NCI-H748 (cell line): ENCODE measurements at regions not wholly inside any gene's neighbourhood (a gene's known extent, or its start where the extent isn't known, plus 50 kb on each side); places are given as distances from the start of the nearest gene placed in this dataset.

Source experiments
- DNase-seq: peaks from one replicate; lab custom pipeline; 2025; ENCODE audit not compliant: unreplicated experiment; lab: John Stamatoyannopoulos, UW

GRCh38 chr3:168341192-168341815 is 245.6 kb upstream of the GOLIM4 start:
- DNase-seq: no peak

DNA sequence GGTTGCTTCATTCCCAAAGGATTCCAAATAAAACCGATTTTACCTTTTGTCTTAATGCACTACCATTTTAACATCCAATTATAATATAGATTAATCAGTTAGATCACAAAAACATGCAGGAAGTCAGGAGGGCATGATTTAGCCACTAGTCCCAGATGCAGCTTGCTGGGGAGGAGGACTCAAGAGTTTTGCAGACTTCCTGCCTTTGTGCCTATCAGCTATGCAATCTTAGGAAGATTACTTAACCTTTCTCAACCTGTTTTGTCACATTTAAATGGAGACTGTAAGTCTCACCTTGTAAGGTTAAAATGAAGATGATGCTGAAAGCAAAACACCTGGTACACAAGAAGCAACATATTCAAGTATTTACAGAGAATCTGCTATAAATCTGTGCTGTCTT is 242.4 kb upstream of the GOLIM4 start:
- no peak for DNase-seq

DNA sequence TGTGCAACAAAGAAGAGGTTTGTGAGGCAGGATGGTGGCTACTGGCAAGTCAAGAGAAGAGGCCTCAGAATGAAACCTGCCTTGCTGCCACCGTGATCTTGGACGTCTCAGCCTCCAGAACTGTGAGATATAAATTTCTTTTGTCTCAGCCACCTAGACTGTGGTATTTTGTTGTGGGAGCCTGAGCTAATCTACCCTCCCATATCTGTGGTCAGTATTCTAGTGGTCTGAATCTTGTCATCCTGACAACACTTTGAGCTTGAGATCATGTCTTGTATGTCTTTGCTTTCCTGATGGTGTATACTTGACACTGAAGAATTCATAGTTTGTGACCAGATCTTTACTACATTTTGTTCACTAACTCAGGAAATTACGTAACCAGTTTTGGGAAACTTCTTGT is 240.6 kb upstream of the GOLIM4 start:
- DNase-seq: no peak

GRCh38 chr3:168333410-168333935 is 237.7 kb upstream of the GOLIM4 start:
- no peak for DNase-seq

GRCh38 chr3:168331756-168332155 is 236.0 kb upstream of the GOLIM4 start:
- DNase-seq: no peak

DNA sequence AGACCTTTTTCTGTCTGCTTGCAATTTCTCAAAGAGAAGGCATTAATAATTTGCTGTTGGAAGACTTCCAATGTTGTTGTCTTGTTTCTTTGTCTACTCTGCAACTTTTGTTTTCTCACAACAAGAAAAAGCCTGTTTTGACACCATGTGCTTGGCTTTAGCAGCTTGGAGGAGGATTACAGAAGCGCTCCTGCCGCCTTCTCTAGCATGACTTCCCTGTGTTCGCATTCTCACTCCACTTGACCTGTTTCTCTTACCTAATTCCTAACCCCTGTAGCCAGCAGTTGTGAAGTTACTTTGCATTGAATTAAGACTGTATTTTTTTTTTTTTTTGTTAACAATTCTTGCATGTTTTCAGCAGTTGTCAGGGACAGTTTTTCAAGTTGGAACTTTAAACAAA is 235.3 kb upstream of the GOLIM4 start:
- no peak for DNase-seq

DNA sequence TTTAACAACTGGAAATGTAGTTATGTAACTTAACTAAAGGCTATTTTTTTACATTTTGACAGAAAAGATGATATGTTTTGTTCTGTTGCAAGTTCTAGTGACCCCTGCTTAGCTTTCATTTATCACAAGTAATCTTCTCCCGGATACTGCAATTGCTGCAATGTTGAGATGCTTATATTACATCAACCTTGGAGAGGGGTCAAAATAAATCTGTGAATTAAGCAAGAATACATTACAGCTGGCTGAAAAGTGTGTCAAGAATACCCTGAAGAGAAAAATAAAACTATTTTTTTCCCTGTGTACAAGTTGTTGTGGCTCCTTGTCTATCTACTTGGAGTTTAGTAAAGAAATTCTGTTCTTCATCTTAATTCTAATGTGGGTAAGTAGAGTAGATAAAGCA is 232.1 kb upstream of the GOLIM4 start:
- DNase-seq: no peak

GRCh38 chr3:168325684-168326083 is 230.0 kb upstream of the GOLIM4 start:
- no peak for DNase-seq

- no peak for DNase-seq
These were observed 227.2 kb upstream of the GOLIM4 start for GRCh38 chr3:168322941-168323340.

DNA sequence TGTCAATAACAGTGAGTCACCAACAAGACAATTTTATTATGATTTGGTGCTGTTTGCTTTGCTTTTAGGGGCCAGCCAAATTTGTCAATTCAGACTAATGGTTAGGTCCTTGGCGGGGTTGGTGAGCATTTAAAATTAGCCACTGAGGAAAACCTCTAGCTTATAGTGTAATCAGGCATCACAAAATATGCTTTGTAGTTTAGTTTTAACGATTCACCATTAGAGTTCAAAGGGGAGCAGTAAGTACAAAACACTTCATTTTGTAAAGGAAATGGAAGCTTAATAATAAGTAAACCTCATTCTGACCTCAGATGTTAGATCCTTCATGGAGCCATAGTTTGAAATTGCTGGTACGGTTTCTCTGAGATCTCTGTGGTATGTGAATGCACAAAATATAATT is 218.4 kb upstream of the GOLIM4 start:
- no peak for DNase-seq

DNA sequence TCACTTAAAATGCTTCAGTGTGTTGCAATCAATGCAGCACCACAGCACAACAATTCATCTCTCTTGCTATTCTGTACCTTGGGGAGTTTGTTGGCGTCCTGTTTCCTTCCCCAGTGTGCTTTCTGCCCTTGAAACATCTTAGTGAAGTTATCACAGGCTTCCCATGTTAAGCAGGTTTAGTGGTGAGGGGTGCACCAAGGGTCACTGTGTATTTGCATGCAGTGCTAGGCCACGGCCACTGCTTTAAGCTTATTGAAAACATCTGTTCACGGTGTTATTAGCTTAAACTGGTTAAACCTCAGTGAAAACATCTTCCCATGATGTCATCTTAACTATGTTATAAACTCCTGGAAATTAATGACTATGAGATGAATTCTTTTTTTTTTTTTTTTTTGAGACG is 217.3 kb upstream of the GOLIM4 start:
- DNase-seq: no peak

DNA sequence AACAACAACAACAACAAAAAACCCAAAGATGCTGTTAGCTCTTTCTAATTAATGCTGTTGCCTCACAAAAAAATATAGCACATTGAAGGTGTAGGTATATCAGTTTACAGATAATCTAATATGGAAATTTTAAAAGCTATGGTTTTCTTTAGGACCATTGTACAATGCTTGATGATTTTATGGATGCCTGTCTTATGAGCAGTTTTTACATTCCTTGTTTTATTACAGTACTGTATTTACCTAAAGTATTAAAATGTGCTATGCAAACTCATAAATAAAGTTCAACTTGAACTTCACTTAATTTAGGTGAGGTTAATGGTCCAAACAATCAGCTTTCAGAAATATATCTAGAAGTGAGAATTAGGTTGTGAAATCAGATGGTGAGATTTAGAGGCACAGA is 212.2 kb upstream of the GOLIM4 start:
- no peak for DNase-seq

DNA sequence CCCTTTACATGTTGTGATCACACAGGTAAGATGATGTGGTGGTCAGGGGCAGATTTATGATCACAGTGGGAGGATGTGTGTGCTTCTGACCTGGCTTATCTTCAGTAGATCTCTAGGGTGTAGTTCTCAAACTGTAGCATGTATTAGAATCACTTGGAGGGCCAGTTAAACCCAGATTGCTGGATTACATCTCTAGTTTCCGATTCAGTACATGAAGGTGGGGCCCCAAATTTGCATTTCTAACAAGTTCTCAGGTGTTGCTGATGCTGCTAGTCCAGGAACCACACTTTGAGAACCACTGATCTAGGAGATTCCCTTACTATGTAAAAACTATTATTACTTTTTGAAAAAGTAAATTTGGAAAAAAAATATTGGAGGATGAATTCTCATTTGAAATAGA is 199.3 kb upstream of the GOLIM4 start:
- DNase-seq: no peak

GRCh38 chr3:168292296-168292695 is 196.6 kb upstream of the GOLIM4 start:
- no peak for DNase-seq

- DNase-seq: no peak
These were observed 193.8 kb upstream of the GOLIM4 start for GRCh38 chr3:168289471-168290008.

- no peak for DNase-seq
These were observed 193.0 kb upstream of the GOLIM4 start for GRCh38 chr3:168288511-168289401.

DNA sequence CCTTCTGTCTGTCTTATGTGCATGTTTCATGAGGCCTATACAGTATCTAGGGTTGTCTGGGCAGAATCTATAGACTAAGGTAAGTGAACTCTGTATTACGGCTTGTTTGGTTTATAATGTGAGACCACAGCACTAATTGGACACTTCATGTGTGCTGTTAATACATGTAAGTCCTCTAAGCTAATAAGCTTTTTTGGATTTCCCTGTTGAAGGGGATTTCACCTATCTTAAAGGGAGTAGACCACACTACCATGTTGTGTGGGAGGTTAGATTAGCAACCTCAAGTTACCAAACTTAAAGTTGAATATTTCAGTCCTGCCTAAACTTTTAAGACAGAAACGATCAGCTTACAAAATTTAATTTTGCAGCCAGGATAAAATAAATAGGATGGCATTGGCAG is 189.8 kb upstream of the GOLIM4 start:
- DNase-seq: no peak

- DNase-seq: no peak
These were observed 189.0 kb upstream of the GOLIM4 start for GRCh38 chr3:168284728-168285127.

- no peak for DNase-seq
These were observed 179.9 kb upstream of the GOLIM4 start for GRCh38 chr3:168275662-168276061.

GRCh38 chr3:168273917-168274316 is 178.2 kb upstream of the GOLIM4 start:
- no peak for DNase-seq

GRCh38 chr3:168273036-168273435 is 177.3 kb upstream of the GOLIM4 start:
- no peak for DNase-seq

DNA sequence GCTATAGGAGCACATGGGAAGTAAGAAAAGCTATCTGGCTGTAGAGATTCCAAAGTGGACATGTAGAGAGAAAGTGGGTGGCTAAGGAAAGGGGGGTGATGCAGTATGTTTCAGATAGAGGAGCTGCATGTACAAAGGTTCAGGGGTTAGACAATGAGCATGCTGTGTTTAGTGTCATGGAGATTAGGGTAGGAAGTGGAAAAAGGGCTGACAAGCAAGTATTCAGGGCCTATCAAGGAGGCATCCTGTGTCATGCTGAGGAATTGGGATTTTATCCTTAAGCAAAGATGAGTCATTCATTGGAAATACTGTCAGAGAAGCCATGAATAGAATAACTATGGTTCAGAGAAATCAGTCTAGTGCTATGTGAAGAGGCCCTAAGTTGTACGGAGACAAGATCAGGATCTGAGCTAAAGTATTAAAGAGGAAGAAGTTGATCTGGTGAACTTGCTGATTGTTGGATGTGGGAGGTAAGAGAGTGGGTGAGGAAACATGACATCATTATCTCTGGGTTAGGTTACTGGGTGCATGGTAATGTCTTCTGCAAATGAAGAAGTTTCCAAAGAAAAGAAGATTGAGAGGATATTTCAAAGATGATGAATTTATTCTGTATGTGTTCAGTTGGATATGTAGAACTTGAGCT is 176.7 kb upstream of the GOLIM4 start:
- DNase-seq: no peak
